ENCODE measurements at regions not wholly inside any gene's neighbourhood (a gene's known extent, or its start where the extent isn't known, plus 50 kb on each side); places are given as distances from the start of the nearest gene placed in this dataset.
"Not testable (repeated sequence)": the region's sequence is repeated elsewhere in the genome, so short reads cannot be mapped to it uniquely, and the experiment has no call there.

DNA sequence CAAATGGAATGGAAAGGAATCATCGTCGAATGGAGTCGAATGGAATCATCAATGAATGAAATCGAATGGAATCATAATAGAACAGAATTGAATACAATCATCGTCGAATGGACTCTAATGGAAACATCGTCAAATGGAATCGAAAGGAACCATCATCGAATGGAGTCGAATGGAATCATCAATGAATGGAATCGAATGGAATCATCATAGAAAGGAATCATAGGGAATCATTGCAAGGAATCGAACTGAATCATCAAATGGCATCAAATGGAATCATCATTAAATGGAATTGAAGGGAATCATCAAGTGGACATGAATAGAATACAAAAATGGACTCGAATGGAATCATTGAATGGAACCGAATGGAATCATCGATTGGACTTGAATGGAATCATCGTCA lies 237.6 kb downstream of the SHCBP1 start:
- H3K4me1 ChIP-seq; H3K27ac ChIP-seq; H3K4me3 ChIP-seq; intact Hi-C loops (cut with DNase I); DNase-seq; H3K27me3 ChIP-seq; ATAC-seq; H3K36me3 ChIP-seq: not testable (repeated sequence)
- peaks cover 9 to 24% of the 10 kb centered on the region in 2 donors for H3K9me3 ChIP-seq

DNA sequence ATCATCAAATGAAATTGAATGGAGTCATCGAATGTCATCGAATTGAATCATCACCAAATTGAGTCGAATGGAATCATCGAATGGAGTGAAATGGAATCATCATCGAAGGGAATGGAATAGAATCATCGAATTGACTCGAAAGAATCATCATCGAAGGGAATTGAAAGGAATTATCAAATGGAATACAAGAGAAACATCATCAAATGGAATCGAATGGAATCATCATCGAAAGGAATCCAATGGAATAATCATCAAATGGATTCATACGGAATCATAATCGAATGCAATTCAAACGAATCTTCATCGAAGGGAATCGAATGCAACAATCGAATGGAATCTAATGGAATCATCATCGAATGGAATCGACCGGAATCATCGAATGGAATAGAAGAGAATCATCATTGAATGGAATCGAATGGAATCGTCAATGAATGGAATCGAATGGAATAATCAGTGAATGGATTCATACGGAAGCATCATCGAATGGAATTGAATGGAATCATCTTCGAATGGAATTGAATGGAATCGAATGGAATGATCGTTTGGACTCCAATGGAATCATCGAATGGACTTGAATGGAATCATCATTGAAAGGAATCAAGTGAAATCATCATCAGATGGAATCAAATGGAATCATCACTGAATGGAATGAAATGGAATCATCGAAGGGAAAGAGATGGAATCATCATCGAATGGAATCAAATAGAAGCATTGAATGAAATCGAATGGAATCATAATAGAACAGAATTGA lies 238.2 kb downstream of the SHCBP1 start:
- H3K27ac ChIP-seq; ATAC-seq; H3K27me3 ChIP-seq; H3K4me3 ChIP-seq; intact Hi-C loops (cut with DNase I); H3K4me1 ChIP-seq; H3K36me3 ChIP-seq: not testable (repeated sequence)
- DNase-seq, result peak in 1 of 4 donors; percentile 5
- H3K9me3 ChIP-seq, result peaks cover 9 to 24% of the 10 kb centered on the region in 2 donors

DNA sequence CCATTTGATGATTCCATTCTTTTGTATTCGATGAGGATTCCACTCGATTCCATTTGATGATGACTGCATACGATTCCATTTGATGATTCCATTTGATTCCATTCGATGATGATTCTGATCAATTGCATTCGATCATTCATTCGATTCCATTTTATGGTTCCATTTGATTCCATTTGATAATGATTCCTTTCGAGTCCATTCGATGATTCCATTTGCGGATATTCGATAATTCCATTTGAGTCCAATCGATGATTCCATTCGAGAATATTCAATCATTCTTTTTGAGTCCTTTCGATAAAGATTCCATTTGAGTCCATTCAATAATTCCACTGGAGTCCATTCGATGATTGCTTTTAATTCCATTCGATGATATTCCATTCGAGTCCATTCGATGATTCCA lies 239.1 kb downstream of the SHCBP1 start:
- H3K27me3 ChIP-seq; intact Hi-C loops (cut with DNase I): not testable (repeated sequence)

DNA sequence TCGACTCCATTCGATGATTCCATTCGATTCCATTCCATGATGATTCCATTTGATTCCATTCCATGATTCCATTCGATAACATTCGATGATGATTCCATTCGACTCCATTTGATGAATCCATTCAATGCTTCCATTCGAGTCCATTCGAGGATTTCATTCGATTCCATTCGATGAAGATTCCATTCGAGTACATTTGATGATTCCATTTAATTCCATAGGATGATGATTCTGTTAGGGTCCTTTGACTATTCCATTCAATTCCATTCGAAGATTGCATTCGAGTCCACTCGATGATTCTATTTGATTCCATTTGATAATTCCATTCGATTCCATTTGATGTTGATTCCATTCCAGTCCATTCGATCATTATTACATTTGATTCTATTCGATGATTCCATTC lies 239.8 kb downstream of the SHCBP1 start:
- H3K27me3 ChIP-seq; H3K27ac ChIP-seq; H3K4me3 ChIP-seq; H3K36me3 ChIP-seq; intact Hi-C loops (cut with DNase I); H3K4me1 ChIP-seq; DNase-seq; ATAC-seq: not testable (repeated sequence)
- H3K9me3 ChIP-seq, result peaks cover 0 to 17% of the 10 kb centered on the region in 2 donors

More for the DNA sequence above, 239.1 kb downstream of the SHCBP1 start:
- not testable (repeated sequence) for H3K27ac ChIP-seq, H3K4me1 ChIP-seq, ATAC-seq, H3K4me3 ChIP-seq, DNase-seq, H3K36me3 ChIP-seq
- peaks cover 4 to 19% of the 10 kb centered on the region in 2 donors for H3K9me3 ChIP-seq
